Nephron (organoid): ENCODE measurements at regions not wholly inside any gene's neighbourhood (a gene's known extent, or its start where the extent isn't known, plus 50 kb on each side); places are given as distances from the start of the nearest gene placed in this dataset.
A peak's percentile ranks its signal among the peaks of the same experiment; 100 is the strongest.

ENCODE experiments used
- H3K27ac Mint-ChIP-seq, 3 experiments: 2 replicates each; pipeline ENCODE4 v1.8.0; 2020; ENCODE audit warnings: mixed read lengths in 3 of 3, mild to moderate bottlenecking in 2 of 3, moderate library complexity in 1 of 3
- H3K27me3 Mint-ChIP-seq: 2 replicates; pipeline ENCODE4 v1.8.0; 2021; ENCODE audit warnings: low read depth, mild to moderate bottlenecking, moderate library complexity, mixed read lengths
- H3K36me3 Mint-ChIP-seq: 2 replicates; pipeline ENCODE4 v1.8.0; 2020; ENCODE audit warnings: low read depth, mixed read lengths
- H3K4me1 Mint-ChIP-seq: 2 replicates; pipeline ENCODE4 v1.8.0; 2020; ENCODE audit warnings: mixed read lengths
- H3K4me3 Mint-ChIP-seq, 3 experiments: 2 replicates each; pipeline ENCODE4 v1.8.0; 2020; ENCODE audit warnings: mild to moderate bottlenecking in 3 of 3, mixed read lengths in 3 of 3, moderate library complexity in 2 of 3
- H3K9me3 Mint-ChIP-seq: 2 replicates; pipeline ENCODE4 v1.8.0; 2020; ENCODE audit warnings: mixed read lengths
- CTCF ChIP-seq, 3 experiments: fragments of 200-600 bp; sonication (generic); IDR thresholded peaks; one replicate each; pipeline ENCODE4 v1.5.0; 2021; ENCODE audit warnings: antibody characterized with exemption in 3 of 3; ENCODE audit not compliant: unreplicated experiment in 3 of 3

- H3K27me3 Mint-ChIP-seq: peaks cover 5% of the 10 kb centered on the region
- no peak overlapping the region for H3K27ac Mint-ChIP-seq
- no peaks in the 10 kb centered on the region for H3K9me3 Mint-ChIP-seq
- no peak for TF ChIP-seq CTCF (IDR thresholded peaks at IDR 0.05; ENCODE audit: unreplicated experiment in 3 of 3)
- no peaks in the 10 kb centered on the region for H3K36me3 Mint-ChIP-seq
- H3K4me1 Mint-ChIP-seq: peaks cover 36% of the 10 kb centered on the region
- no peak overlapping the region for H3K4me3 Mint-ChIP-seq
Observed at GRCh38 chr10:58954178-58954577, 222.3 kb upstream of the PHYHIPL start.

DNA sequence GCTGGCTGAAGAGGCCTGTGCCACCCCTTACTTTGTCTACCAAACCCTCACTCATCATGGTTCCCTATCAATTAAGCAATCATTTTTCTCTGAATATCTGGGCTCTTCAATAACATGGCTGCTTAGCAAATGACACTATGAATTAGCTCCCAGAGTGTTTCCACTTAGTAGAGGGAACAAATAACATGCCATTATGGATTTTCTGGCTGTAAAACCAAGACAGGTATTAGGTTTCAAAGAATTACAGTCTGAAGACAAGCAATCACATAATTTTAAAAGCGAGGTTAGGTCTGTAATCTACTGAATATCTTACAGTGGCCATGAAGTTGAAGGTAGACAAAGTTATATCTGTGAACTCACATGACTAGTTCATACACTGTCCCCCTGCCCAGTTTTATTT, 220.8 kb upstream of the PHYHIPL start:
- Mint-ChIP-seq H3K27ac (peak overlapping the region in 1 of 3 experiments; percentile 55), H3K4me1 (peaks cover 36% of the 10 kb centered on the region), H3K27me3 (peaks cover 5% of the 10 kb centered on the region), H3K9me3 (no peaks in the 10 kb centered on the region), H3K36me3 (no peaks in the 10 kb centered on the region), H3K4me3 (no peak overlapping the region)
- no peak for TF ChIP-seq CTCF (IDR thresholded peaks at IDR 0.05; ENCODE audit: unreplicated experiment in 3 of 3)

DNA sequence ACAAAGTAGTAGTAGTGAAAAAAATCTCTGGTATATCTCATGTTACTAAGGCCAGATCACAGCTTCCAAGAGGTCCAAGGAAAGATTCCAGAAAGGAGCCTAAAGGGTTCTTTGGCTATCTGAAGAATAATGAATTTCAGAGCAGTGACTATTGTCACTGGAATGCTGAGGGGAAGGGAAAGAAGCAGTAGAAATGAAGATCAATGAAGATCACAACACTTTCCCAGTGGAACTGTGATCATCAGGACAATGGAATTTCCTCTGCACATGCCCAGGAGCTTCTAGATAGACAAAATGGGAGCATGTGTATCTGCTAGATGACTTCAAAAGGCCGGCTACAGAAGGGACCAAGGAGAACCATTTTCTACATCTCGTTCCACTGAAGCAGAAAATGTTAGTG, 219.5 kb upstream of the PHYHIPL start:
- peaks cover 5% of the 10 kb centered on the region for H3K27me3 Mint-ChIP-seq
- H3K36me3 Mint-ChIP-seq: no peaks in the 10 kb centered on the region
- no peaks in the 10 kb centered on the region for H3K9me3 Mint-ChIP-seq
- H3K27ac Mint-ChIP-seq: peak overlapping the region; percentile 8 to 55 (median 51)
- no peak for TF ChIP-seq CTCF (IDR thresholded peaks at IDR 0.05; ENCODE audit: unreplicated experiment in 3 of 3)
- peaks cover 32% of the 10 kb centered on the region for H3K4me1 Mint-ChIP-seq
- no peak overlapping the region for H3K4me3 Mint-ChIP-seq

DNA sequence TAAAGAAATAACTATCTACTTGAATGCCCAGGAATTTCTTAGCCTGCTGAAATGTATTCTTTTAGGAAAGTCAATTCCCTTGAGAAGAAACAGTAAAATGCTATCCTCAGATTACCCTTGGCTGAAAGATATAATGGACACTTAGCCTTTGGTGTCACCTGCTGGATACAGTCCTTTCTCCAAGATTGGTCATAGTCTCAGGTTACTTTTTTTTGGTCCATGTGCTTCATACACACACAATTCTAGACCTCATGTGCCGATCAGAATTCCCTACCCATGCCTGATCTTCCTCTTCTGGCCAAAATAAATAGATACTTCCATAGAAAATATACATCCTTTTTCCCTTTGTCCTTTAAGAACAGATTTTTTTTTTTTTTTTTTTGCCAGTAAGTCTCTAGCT, 218.9 kb upstream of the PHYHIPL start:
- peaks cover 5% of the 10 kb centered on the region for H3K27me3 Mint-ChIP-seq
- H3K4me3 Mint-ChIP-seq: no peak overlapping the region
- H3K4me1 Mint-ChIP-seq: peaks cover 28% of the 10 kb centered on the region
- no peak overlapping the region for H3K27ac Mint-ChIP-seq
- H3K9me3 Mint-ChIP-seq: no peaks in the 10 kb centered on the region
- no peaks in the 10 kb centered on the region for H3K36me3 Mint-ChIP-seq
- no peak for TF ChIP-seq CTCF (IDR thresholded peaks at IDR 0.05; ENCODE audit: unreplicated experiment in 3 of 3)

DNA sequence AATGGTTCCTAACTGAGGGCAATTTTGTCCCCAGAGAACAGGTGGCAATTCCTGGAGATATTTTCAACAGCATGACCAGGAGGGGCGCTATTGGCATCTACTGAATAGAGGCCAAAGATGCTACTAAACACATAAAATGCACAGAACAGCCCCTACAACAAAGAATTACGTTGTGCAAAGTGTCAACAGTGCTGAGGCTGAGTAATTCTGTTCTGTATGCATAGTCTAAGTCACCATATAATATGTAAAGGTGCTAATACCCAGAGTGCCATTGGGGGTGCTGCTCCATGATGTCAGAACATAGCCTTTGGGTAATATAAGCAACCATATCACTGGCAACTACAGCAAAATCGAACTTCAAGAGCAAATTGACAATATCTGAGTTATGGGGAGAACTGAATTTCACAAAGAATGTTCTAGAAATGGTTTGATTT, 213.3 kb upstream of the PHYHIPL start:
- Mint-ChIP-seq H3K9me3 (no peaks in the 10 kb centered on the region), H3K27ac (no peak overlapping the region), H3K27me3 (peaks cover 8% of the 10 kb centered on the region)

More for the DNA sequence above, 213.3 kb upstream of the PHYHIPL start:
- TF ChIP-seq CTCF (IDR thresholded peaks at IDR 0.05; ENCODE audit: unreplicated experiment in 3 of 3): peak in 1 of 3 experiments; percentile 29
- no peak overlapping the region for H3K4me3 Mint-ChIP-seq
- H3K36me3 Mint-ChIP-seq: no peaks in the 10 kb centered on the region
- H3K4me1 Mint-ChIP-seq: peaks cover 14% of the 10 kb centered on the region
